GM18511 (cell line): ENCODE measurements at regions not wholly inside any gene's neighbourhood (a gene's known extent, or its start where the extent isn't known, plus 50 kb on each side); places are given as distances from the start of the nearest gene placed in this dataset.

Experiments used
- ATAC-seq: cut with Tn5 transposase; IDR thresholded peaks from one replicate; pipeline ENCODE4 v1.9.1; 2021; ENCODE audit warnings: mild to moderate bottlenecking, moderate library complexity; ENCODE audit not compliant: unreplicated experiment

DNA sequence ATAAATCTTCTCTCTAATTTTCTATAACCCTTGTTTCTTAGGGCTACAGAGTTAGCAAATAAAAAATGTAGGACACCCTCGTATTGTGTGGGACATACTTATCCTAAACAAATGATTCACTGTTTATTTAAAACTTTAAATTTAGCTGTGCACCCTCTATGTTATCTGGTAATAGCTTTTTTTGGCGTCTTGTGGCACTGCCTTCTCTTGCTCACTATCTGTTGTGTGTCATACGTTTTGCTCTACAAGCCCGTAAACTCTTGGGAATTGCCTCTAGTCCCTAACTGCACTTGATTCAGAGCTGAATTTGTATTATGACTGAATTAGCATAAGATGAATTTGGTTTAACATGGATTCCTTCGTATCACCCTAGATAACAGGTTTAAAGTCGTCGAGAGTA lies 144.3 kb upstream of the MYOCD start:
- ATAC-seq = no peak

DNA sequence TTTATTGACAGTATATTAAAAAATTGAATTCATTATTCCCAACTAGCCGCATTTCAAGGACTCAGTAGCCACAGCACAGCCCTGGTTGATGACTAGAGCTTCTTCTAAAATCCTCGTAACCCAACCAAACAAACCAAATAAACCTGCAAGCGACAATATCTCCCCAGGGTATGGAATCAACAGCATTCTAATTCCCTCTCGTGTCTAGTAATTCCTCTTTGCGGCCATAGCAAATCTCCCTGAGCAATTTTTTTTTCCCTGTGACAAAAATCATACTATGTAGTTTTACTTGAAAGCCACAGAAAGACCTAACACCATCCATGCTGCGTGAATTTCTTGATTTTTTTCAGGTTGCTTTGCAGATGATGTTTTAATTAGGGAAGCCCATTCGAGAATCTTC lies 143.4 kb upstream of the MYOCD start:
- no peak for ATAC-seq

DNA sequence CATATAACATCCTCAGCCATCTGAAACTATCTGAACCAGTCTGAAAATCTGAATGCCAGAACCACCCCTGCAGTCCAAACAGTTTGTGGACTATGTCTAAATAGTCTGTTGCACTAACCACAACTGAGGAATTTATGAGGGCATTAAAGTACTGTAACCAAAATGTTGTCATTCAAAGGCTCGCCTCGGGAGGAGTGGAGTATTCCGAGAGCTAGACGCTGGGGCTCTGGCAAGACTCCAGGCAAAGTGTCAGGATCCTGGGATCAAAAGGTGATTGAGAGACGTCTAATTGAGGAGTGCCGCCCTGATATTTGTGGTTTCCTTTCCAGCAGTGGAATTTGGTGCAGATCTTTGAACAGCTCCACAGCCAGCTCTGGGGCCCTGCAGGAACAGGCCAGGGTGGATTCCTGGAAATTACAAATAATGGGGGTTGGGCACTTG lies 142.9 kb upstream of the MYOCD start:
- ATAC-seq = no peak

- ATAC-seq = no peak
These were observed 142.4 kb upstream of the MYOCD start for GRCh38 chr17:12523244-12523643.

DNA sequence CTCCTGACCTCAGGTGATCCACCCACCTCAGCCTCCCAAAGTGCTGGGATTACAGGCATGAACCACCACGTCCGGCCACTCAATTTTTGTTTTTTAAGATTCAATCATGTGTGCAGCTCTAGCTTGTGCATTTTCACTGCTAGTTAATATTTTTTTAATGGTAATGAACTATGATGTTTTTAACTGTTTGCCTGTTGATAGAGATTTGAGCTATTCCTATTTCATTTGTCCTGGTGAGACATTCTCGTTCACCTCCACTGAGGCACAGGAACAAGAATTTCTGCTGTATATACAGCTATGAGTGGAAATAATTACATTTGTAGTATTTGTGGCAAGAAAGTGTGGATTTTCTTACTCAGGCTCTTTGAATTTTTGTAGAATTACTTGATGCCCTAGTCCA lies 137.7 kb upstream of the MYOCD start:
- no peak for ATAC-seq

- ATAC-seq = no peak
These were observed 135.5 kb upstream of the MYOCD start for GRCh38 chr17:12530161-12530560.

GRCh38 chr17:12536021-12536420 lies 129.7 kb upstream of the MYOCD start:
- ATAC-seq = no peak

GRCh38 chr17:12536472-12536871 lies 129.2 kb upstream of the MYOCD start:
- no peak for ATAC-seq

DNA sequence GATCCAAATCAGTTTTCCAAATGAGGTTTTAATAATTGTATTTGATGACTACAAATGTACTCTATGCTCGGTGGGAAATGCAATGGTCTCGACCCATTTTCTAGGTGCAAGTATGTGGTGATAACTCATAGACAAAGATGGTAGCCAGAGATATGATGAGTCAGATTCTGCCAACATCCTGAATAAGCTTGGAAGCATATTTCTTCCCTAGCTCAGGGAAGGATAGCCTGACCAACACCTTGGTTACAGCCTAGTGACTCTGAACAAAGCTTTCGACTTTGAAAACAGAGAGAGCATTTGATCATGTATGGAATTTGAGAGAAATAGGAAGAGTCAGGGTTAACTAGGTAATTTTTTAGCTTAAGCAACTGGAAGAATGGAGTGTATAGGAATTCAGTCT lies 128.3 kb upstream of the MYOCD start:
- no peak for ATAC-seq

DNA sequence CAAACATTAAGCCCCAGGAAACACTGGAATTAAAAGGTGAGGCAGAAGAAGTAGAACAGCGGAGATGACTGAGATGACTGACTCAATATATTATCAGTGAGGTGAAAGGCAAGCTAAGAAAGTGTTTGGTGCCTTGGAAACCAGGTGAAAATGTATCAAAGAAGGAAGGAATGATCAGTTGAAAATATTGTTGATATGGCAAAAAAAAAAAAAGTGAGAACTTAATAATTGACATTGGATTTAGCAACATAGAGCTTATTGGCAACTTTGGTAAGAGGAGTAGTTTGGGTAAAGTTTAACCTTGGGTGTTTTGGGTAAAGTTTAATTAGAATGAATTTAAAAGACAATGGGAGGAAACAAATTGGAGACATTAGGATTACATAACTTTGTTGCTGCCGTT lies 127.7 kb upstream of the MYOCD start:
- ATAC-seq = no peak

- ATAC-seq = peak; percentile 68
These were observed 119.7 kb upstream of the MYOCD start for GRCh38 chr17:12545877-12546513.

DNA sequence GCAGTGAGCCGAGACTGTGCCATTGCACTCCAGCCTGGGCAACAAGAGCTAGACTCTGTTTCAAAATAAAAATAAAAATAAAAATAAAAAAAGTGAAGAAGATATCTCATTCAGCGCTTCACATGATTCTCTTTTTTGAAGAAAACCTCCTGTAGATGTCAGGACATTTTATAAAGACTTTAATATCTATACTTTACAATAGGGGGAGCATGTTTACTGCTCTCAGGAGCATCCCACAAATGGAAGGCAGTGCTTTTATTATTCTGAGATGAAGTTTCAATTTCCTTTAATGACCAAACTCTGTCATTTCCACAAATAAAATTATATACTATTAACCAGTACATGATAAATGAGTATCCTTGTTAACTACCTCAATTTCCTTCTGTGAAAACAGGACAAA lies 118.7 kb upstream of the MYOCD start:
- ATAC-seq = no peak

- no peak for ATAC-seq
These were observed 117.9 kb upstream of the MYOCD start for GRCh38 chr17:12547831-12548230.

GRCh38 chr17:12548558-12548957 lies 117.1 kb upstream of the MYOCD start:
- no peak for ATAC-seq

- ATAC-seq = no peak
These were observed 116.1 kb upstream of the MYOCD start for GRCh38 chr17:12549499-12550041.

GRCh38 chr17:12553625-12554024 lies 112.1 kb upstream of the MYOCD start:
- no peak for ATAC-seq

DNA sequence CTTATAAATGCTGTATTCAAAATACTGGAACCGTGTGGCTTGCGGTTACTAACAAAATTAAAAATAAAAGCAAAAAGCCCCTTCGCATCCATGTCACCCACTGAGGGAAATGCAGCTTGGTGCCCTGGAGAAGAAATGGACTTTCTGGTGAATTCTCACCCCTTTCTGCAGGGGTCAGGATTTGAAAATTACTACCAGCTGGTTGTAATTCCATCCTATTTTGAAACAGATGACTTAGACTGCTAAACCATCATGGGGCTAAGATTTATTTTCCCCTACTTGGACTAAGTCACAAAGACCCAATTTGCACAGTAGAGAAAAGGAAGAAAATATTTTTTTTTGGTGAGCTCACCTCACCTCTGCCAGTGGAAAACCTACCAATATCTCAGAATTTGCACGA lies 111.4 kb upstream of the MYOCD start:
- ATAC-seq = no peak

DNA sequence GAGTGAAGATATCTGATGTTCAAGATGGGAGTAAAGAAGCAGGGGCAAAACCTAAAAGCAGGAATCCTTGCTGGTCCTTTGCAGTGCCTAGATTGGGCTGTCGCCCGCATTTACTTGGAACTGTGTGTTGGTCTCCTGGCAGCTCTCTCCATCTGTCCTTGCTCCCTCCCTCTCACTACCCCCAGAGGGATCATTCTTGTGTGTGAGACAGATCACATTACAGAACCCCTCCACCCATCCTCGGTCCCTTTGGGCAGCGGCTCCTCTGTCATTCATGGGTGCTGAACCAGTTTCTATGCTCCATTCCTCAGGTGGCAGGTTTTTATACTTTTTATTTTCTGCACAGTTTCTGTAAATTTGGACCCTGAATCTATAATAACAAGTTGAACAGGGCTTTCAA lies 99.4 kb upstream of the MYOCD start:
- no peak for ATAC-seq

- ATAC-seq = no peak
These were observed 98.3 kb upstream of the MYOCD start for GRCh38 chr17:12567077-12568053.

- ATAC-seq = no peak
These were observed 97.1 kb upstream of the MYOCD start for GRCh38 chr17:12568358-12569251.

- no peak for ATAC-seq
These were observed 94.1 kb upstream of the MYOCD start for GRCh38 chr17:12571606-12572005.
